ENCODE measurements at regions not wholly inside any gene's neighbourhood (a gene's known extent, or its start where the extent isn't known, plus 50 kb on each side); places are given as distances from the start of the nearest gene placed in this dataset.

- Histone ChIP-seq H3K56ac (replicated peaks; ENCODE audit: insufficient read length, low read depth, low read length) (no peak overlapping the region), H2AK5ac (ENCODE audit: low read depth, low read length) (no peak overlapping the region), H2BK15ac (ENCODE audit: low read length) (no peak overlapping the region), H4K91ac (replicated peaks; ENCODE audit: insufficient read length, low read length) (no peak overlapping the region), H4K5ac (ENCODE audit: insufficient read length, low read depth, low read length) (no peak overlapping the region), H3K9ac (replicated peaks in 1 of 4; ENCODE audit: extremely low read depth in 1 of 4, low read depth in 3 of 4, low read length in 3 of 4) (no peak overlapping the region), H2BK20ac (ENCODE audit: low read length) (no peak overlapping the region), H2AFZ (ENCODE audit: low read length) (no peak overlapping the region), H3K27me3 (replicated peaks in 1 of 4; ENCODE audit: control insufficient read depth in 3 of 4, extremely low read depth in 1 of 4, insufficient read depth in 3 of 4, low read length in 3 of 4) (no peaks in the 10 kb centered on the region), H3K4me3 (ENCODE audit: extremely low read depth in 1 of 4, insufficient read depth in 2 of 4, low read depth in 3 of 4, low read length in 4 of 4) (no peak overlapping the region), H3K18ac (ENCODE audit: extremely low read depth, low read length) (no peak overlapping the region), H4K20me1 (replicated peaks in 1 of 2; ENCODE audit: control insufficient read depth in 1 of 2, insufficient read depth in 2 of 2, low read length in 2 of 2) (no peaks in the 10 kb centered on the region), H3K79me1 (ENCODE audit: low read depth, low read length) (no peaks in the 10 kb centered on the region), H2BK12ac (ENCODE audit: low read depth, low read length) (no peak overlapping the region), H4K8ac (ENCODE audit: extremely low read depth, insufficient read depth, low read length) (no peak overlapping the region), H3K27ac (ENCODE audit: low read depth, low read length) (no peak overlapping the region), H2BK5ac (ENCODE audit: low read depth, low read length) (no peak overlapping the region), H3K14ac (ENCODE audit: insufficient read length) (no peak overlapping the region), H3K79me2 (ENCODE audit: control insufficient read depth in 1 of 2, insufficient read depth in 2 of 2, low read length in 2 of 2) (no peaks in the 10 kb centered on the region), H3K23me2 (ENCODE audit: low read depth, low read length) (no peaks in the 10 kb centered on the region), H3K23ac (ENCODE audit: insufficient read length) (no peak overlapping the region), H3K9me3 (ENCODE audit: insufficient read depth in 2 of 2, low read depth in 1 of 2, low read length in 1 of 2) (no peaks in the 10 kb centered on the region), H2BK120ac (replicated peaks; ENCODE audit: low read depth, low read length) (no peak overlapping the region), H3K36me3 (ENCODE audit: control insufficient read depth in 2 of 4, insufficient read depth in 4 of 4, low read length in 3 of 4) (no peaks in the 10 kb centered on the region), H3K4ac (replicated peaks; ENCODE audit: insufficient read length, low read depth, low read length) (no peak overlapping the region), H3K4me2 (ENCODE audit: insufficient read depth in 1 of 2, low read depth in 2 of 2, low read length in 2 of 2) (no peak overlapping the region), H3K4me1 (replicated peaks in 1 of 4; ENCODE audit: control insufficient read depth in 3 of 4, insufficient read depth in 4 of 4, low read length in 3 of 4) (peaks cover 0 to 9% (median 3%) of the 10 kb centered on the region in 4 experiments; a peak in 3 of 7 replicates)
- ChIA-PET POLR2A (ENCODE audit: partially characterized antibody) (interaction anchor here (1.0 kb wide), 1 partner anchor 14 kb away, joined by 3 read pairs; no protein-coding TSS in a partner anchor), CTCF (ENCODE audit: partially characterized antibody) (interaction anchor here (0.8 kb wide), 1 partner anchor 82 kb away, joined by 3 read pairs; no protein-coding TSS in a partner anchor)
- WGBS, 2 experiments (ENCODE audit: extremely low coverage in 1 of 2, insufficient coverage in 1 of 2, insufficient read length in 1 of 2, insufficient replicate concordance in 2 of 2, low coverage in 1 of 2, low lambda C conversion rate in 2 of 2, missing lambda C conversion rate in 1 of 2): 62% methylated on average over 5 of the region's 5 CpGs; no CpG with 5 or more reads in 1 of the 2 experiments
- no peak for TF ChIP-seq KDM4A (IDR thresholded peaks at IDR 0.05; ENCODE audit: low read depth, low read length, severe bottlenecking)
- TF ChIP-seq RFX5 (IDR thresholded peaks at IDR 0.05; ENCODE audit: borderline replicate concordance, low read depth, low read length): no peak
- TF ChIP-seq TCF12 (IDR thresholded peaks at IDR 0.05; ENCODE audit: low read depth, low read length): no peak
- no peak for TF ChIP-seq BCL11A (IDR thresholded peaks at IDR 0.05; ENCODE audit: low read depth in 2 of 2, low read length in 2 of 2)
- no peak for TF ChIP-seq SRF (IDR thresholded peaks at IDR 0.05; ENCODE audit: low read depth, low read length)
- no peak for TF ChIP-seq CREB1 (IDR thresholded peaks at IDR 0.05)
- no peak for TF ChIP-seq ATF2 (IDR thresholded peaks at IDR 0.05; ENCODE audit: low read length)
- no peak for TF ChIP-seq RAD21 (IDR thresholded peaks at IDR 0.05 in 1 of 2, conservative IDR thresholded peaks at IDR 0.05 in 1 of 2; ENCODE audit: low read depth in 2 of 2, low read length in 2 of 2)
- no peak for TF ChIP-seq SAP30 (IDR thresholded peaks at IDR 0.05; ENCODE audit: insufficient read depth, insufficient replicate concordance, low read length)
- no peak for TF ChIP-seq JUN (IDR thresholded peaks at IDR 0.05; ENCODE audit: low read depth, low read length)
- no peak for TF ChIP-seq EGR1 (IDR thresholded peaks at IDR 0.05; ENCODE audit: borderline replicate concordance, low read depth, low read length)
- DNase-seq (ENCODE audit: low read depth in 1 of 2, low spot score in 2 of 2) (no peak), FAIRE-seq (no peak)
Observed at GRCh38 chr11:92779746-92780145, 189.7 kb upstream of the MTNR1B start.
